Fibroblast of the aortic adventitia (primary cell): ENCODE measurements at regions not wholly inside any gene's neighbourhood (a gene's known extent, or its start where the extent isn't known, plus 50 kb on each side); places are given as distances from the start of the nearest gene placed in this dataset.

Source experiments
- DNase-seq: peaks from one replicate; pipeline ENCODE4 v3.0.0-alpha.2; 2010; ENCODE audit warnings: low read depth
- H3K4me3 ChIP-seq: 2 replicates; pipeline ENCODE4 v1.5.1; 2011; ENCODE audit warnings: low read depth, mild to moderate bottlenecking, control low read depth, low read length, moderate library complexity
- CTCF ChIP-seq: IDR thresholded peaks from 2 replicates; pipeline ENCODE4 v1.5.1; 2011; ENCODE audit warnings: mild to moderate bottlenecking, low read length, control low read depth, inconsistent platforms; ENCODE audit not compliant: insufficient read depth

GRCh38 chr13:76696370-76696769, 189.8 kb downstream of the KCTD12 start:
- no peak overlapping the region for H3K4me3 ChIP-seq
- peak; percentile 64 for DNase-seq
- TF ChIP-seq CTCF: no peak

DNA sequence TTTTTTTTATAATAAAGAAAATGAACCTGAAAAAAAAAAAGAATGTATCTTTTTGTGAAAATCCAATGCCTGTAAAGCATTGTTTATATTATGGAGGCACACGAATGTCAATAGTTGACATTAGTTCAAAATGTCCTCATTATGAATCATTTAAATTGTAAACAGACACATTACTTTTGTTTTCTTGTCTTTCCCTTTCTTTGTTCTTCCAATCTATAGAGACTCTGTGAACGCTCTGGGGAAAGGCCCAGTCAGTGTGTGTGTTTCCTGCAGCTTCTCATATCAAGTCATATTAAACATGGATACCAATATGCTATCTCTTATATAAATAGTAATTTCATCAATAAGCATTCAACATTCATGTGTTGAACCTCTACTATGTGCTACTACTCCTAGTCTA, 193.1 kb downstream of the KCTD12 start:
- TF ChIP-seq CTCF: no peak
- no peak for DNase-seq
- H3K4me3 ChIP-seq: no peak overlapping the region

- H3K4me3 ChIP-seq: no peak overlapping the region
- no peak for DNase-seq
- TF ChIP-seq CTCF: no peak
Observed at GRCh38 chr13:76692346-76692745, 193.9 kb downstream of the KCTD12 start.

DNA sequence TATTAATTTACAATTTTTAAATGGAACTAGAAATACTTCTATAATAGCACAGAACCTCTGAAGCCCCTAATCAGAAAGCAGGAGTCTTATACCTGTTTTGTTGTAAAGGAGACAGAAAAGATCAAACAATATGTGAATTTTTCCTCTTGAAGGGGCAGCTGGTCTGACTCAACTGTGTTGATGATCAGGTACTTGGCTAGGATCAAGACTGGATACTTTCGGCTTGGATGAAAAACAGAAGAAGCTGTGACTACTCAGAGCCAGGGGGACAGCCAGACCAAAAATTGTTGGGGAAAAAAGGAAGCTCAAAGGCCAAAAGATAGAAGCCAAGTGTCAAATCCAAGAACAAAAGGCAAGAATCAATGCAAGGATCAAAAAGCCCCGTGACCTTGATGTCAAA, 195.6 kb downstream of the KCTD12 start:
- no peak for TF ChIP-seq CTCF
- peak; percentile 54 for DNase-seq
- H3K4me3 ChIP-seq: no peak overlapping the region

DNA sequence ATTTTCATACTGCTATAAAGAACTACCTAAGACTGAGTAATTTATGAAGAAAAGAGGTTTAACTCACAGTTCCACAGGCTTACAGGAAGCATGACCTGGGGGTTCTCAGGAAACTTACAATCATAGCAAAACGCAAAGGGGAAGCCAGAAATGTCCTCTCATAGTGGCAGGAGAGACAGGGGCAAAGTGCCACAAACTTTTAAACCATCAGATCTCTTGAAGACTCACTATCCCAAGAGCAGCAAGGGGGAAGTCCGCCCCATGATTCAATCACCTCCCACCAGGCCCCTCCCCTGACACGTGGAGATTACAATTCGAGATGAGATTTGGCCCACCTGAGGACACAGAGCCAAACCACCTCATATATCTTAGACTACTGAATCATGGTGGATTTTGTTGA, 198.7 kb downstream of the KCTD12 start:
- no peak for TF ChIP-seq CTCF
- H3K4me3 ChIP-seq: no peak overlapping the region
- DNase-seq: no peak

DNA sequence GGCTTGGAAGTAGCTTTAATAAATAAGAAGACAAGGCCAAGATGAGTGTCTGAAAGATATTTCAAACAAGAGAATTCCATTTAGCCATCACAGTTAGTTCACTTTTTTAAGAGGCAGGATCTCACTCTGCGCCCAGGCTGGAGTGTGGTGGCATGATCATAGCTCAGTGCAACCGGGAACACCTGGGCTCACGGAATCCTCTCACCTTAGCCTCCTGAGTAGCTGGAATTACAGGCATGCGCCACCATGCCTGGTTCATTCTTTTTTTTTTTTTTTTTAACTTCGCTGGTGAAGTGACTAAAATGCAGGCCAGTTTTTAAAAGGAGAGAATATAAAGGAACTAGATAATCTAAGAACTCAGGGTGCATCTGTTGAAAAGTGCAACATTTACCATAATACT, 200.3 kb downstream of the KCTD12 start:
- no peak overlapping the region for H3K4me3 ChIP-seq
- no peak for TF ChIP-seq CTCF
- no peak for DNase-seq

- TF ChIP-seq CTCF: no peak
- H3K4me3 ChIP-seq: no peak overlapping the region
- DNase-seq: peak; percentile 40
Observed at GRCh38 chr13:76684336-76684735, 201.9 kb downstream of the KCTD12 start.
